GM12872 (cell line): ENCODE measurements at regions not wholly inside any gene's neighbourhood (a gene's known extent, or its start where the extent isn't known, plus 50 kb on each side); places are given as distances from the start of the nearest gene placed in this dataset.

Experiments used
- TF ChIP-seq, protein P1 (sequence below): IDR thresholded peaks from 3 replicates; pipeline ENCODE4 v1.5.1; 2011; ENCODE audit warnings: low read depth, mild to moderate bottlenecking, low read length, moderate library complexity; ENCODE audit not compliant: insufficient read depth

DNA sequence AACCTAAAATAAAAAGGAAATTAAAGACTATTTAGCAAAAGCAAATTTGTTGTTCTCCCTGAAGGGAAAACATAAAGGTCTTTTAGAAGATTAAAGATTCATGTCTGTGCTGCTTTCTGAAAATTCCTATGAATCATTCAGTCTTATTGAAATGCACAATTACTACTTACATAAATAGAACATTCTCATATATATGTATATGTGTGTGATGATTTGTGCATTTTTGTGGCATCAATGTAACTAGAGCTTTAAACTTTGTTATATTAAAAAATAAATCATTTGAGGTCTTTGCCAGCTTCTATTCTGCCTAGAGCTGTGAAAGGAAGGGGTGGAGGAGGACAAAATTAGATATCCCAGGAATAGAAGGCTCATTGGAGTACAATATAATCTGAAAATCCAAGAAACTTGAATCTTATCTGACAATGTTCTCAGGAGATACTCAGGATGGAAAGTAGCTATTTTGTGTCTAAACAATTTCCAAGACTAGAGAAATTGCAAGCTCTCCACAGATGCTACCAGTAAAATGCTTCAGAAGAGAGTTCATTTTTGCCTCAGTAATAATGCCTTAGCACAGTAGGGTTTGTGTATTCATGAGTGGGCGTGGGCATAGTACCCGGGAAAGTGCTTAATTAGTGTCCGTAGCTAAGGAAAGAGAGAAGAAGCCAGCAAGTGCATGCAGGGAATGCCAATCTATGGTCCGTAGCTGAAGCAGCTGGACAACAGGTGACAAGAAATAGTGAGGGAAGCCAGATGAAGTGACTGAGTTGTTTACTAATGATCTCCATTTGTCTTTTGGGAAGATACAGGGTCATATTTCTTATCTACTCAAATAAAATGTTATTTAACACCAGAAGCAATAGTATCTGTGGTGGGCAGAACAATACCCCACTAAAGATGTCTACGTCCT lies 395.5 kb upstream of the NBEA start:
- TF ChIP-seq, protein P1, sequence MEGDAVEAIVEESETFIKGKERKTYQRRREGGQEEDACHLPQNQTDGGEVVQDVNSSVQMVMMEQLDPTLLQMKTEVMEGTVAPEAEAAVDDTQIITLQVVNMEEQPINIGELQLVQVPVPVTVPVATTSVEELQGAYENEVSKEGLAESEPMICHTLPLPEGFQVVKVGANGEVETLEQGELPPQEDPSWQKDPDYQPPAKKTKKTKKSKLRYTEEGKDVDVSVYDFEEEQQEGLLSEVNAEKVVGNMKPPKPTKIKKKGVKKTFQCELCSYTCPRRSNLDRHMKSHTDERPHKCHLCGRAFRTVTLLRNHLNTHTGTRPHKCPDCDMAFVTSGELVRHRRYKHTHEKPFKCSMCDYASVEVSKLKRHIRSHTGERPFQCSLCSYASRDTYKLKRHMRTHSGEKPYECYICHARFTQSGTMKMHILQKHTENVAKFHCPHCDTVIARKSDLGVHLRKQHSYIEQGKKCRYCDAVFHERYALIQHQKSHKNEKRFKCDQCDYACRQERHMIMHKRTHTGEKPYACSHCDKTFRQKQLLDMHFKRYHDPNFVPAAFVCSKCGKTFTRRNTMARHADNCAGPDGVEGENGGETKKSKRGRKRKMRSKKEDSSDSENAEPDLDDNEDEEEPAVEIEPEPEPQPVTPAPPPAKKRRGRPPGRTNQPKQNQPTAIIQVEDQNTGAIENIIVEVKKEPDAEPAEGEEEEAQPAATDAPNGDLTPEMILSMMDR, result no peak

DNA sequence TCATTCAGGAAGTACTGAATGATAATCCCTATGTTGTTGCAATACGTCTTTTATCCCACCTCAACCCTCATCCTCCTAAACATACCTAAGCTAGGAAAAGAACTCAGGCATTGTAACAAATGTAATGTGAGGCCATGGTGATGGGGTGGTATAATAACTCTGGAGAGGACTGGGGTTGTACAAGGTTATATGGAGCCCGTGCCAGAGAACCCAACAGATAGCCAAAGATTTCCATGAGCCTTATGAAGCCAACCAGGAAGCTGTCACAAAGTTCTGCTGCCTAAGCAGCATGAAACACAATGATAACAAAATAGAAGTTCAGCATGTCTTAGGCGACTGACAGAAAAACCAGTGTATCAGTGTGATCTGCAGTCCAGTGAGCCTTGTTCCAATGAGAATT lies 394.1 kb upstream of the NBEA start:
- TF ChIP-seq, protein P1, result no peak

DNA sequence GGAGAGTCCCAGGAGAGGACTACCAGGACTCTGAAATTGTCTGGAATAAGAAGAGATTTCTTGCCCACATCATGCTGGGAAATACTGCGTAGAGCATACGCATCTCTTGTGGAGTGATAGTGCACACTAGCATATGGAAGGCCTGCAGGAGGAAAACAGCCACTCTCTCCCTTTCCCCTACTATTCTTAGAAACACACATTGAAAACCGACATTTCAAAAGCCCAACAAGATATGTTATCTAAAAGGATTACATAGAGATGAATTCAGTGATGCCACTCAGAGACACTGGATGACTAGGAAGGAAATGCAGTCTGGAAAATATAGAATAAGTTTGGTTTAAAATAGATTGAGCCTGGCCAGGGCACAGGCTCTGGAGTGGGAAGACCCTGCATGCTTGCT lies 388.7 kb upstream of the NBEA start:
- TF ChIP-seq, protein P1, result no peak

DNA sequence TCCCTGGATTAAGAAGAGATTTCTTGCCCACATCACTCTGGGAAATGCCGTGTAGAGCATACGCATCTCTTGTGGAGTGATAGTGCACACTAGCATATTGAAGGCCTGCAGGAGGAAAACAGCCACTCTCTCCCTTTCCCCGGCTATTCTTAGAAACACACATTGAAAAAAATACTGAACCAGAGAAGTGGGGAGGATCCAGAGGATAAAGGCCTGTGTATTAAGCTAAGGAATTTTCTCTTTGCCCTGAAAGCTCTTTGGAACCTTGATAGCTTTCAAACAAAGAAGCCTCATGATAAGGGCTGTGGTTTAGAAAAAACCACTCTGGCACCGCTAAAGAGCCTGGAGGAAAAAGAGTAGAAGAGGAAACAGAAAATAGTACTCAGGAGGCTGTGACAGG lies 386.1 kb upstream of the NBEA start:
- TF ChIP-seq, protein P1, result no peak

DNA sequence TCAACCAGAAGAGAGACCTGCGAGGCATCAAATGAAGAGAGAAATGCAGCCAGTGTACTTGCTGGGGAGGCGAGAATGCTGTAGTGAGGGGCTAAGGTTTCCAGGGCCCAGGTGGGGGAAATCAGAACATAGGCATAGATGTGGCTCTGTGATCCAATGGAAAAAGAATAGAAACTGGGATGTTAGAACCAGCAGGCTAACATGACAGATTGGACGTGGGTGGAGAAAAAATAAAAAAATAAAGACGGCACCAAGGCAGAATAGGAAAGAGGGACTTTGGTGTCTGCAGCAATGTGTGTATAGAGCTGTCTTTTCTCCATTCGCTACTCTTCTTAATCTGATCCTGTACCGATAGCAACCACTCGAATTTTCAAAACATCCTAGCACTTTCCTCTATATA lies 381.0 kb upstream of the NBEA start:
- TF ChIP-seq, protein P1, result no peak

DNA sequence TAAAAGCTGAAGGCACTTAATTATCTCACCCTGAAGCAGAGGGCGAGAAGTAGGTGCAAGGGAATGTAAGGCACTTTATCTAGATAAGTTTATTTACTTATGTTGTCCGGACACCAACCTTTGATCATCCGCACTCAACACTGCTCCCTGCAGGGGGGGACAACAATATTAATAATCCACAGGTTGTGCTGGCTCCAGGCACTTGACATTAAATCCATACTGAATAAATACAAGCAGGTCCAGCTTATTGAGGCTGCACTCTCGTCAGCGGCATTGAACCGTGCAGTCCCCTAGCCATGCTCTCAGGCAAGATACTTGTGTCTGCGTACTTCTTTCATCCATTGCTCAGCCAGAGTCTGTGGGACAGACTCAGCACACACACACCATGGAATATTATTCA lies 374.5 kb upstream of the NBEA start:
- TF ChIP-seq, protein P1, result no peak

DNA sequence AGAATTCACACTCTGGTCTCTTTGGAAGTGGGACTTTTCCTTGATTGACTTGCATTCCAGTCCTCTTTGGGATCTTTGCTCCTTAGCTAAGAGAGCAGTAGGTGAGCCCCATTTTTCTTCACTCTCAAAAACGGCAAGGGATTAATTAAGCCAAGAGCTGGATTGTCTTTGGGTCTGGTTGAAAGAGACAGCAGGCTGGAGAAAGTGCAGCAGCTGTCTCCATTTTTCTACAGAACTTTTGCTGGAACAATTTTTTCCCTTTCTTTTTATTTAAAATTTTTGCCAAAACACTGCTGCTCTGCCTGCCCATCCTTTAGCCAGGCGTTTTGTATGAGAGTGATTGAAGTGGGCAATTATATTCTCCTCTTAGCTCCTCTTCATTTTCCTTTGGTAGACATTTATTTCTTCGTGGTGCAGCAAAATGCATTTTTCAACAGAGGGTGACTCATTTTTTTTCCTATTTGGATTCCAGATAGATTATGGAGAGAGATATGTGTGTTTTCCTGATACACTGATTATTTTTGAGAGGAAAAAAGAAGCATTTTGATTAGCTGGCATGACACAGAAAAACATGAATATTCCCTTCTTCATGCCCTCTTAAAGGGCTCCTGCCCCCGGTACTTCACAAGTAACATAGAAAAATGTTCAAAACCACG lies 371.2 kb upstream of the NBEA start:
- TF ChIP-seq, protein P1, result no peak
